Right lung (tissue), 2 donors: ENCODE measurements at regions not wholly inside any gene's neighbourhood (a gene's known extent, or its start where the extent isn't known, plus 50 kb on each side); places are given as distances from the start of the nearest gene placed in this dataset.
A peak's percentile ranks its signal among the peaks of the same experiment; 100 is the strongest.
"Not testable (repeated sequence)": the region's sequence is repeated elsewhere in the genome, so short reads cannot be mapped to it uniquely, and the experiment has no call there.

Source experiments
- DNase-seq, 2 donors: peaks; one replicate each; pipeline ENCODE4 v3.0.0-alpha.2; 2013

- no peak for DNase-seq
Measured at GRCh38 chr15:77839970-77840905, 207.5 kb upstream of the LINGO1 start.

DNA sequence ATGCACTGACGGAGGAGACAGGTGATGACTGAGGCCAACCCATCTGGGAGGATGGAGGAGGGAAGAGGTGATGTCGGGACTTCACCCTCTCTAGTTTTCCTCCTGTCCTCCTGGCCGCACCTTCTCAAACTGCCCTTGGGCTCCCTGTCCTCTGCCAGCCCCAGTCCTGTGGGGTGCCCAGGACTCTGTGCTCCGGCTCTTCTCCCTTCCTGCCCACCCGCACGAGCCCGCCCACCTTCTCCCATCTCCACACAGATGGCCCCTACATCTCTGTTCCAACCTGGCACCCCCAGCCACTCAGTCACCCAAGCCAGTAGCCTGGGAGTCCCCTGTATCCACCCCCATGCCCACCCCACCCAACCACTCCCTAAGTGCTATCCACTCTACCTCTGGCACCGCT lies 206.7 kb upstream of the LINGO1 start:
- DNase-seq, result no peak

- no peak for DNase-seq
Measured at GRCh38 chr15:77838595-77838994, 205.9 kb upstream of the LINGO1 start.

GRCh38 chr15:77838061-77838460 lies 205.3 kb upstream of the LINGO1 start:
- DNase-seq, result no peak

- DNase-seq, result no peak
Measured at GRCh38 chr15:77837649-77838025, 204.9 kb upstream of the LINGO1 start.

DNA sequence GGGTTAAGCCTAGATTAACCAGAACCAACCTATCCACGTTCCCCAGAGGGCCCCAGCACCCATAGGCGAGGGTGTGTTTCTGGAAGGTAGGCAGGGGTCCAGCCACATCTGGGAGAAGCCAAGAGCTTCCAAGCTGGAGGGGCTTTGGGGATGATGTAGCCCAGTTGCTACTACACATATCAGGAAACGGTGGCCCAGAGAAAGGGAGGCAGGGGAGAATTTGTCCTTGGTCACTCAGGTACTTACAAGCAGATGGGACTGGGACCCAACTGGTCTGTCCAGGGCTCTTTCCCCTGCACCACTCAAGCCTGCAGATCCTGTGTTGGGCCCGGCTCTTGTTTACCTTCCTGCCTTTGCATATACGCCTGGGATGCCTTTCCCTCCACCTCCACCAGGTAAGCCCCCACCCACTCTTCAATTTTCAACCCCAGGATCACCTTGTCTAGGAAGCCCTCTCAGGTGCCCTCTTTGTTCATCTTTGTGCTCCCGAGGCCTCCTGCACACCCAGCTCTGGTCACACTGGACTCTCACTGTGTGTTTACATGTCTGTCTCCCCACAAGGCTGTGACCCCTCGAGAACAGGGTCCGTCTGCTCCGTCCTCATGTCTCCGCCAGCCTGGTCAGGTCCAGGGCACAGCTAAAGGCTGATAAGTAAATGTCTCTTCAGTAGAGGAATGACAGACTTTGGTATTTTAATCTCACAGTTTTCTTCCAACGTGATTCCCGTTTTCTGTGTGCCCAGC lies 204.4 kb upstream of the LINGO1 start:
- DNase-seq, result no peak

GRCh38 chr15:77836121-77836692 lies 203.5 kb upstream of the LINGO1 start:
- DNase-seq, result no peak

GRCh38 chr15:77834276-77834990 lies 201.7 kb upstream of the LINGO1 start:
- DNase-seq, result no peak

- DNase-seq, result no peak
Measured at GRCh38 chr15:77832874-77833273, 200.2 kb upstream of the LINGO1 start.

DNA sequence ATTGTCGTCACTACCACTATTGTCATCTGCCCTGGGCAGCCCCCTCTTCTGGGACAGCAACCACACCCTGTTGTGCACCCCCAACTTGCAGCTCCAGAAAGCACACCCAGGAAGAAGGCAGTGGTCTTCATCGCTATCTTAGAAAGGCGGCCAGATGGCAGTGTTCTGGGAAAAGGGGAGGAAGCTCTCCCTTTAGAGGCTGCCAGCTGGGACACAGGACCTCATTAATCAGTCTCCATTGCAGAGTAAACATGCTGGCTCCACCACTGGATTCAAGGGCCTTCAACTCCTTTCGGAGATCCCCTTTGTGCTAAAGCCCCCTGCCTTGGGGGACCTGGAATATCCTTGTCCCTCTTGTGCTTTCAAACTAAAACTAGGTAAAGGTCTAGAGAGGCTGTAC lies 199.3 kb upstream of the LINGO1 start:
- DNase-seq, result peak in 1 of 2 donors; percentile 29

DNA sequence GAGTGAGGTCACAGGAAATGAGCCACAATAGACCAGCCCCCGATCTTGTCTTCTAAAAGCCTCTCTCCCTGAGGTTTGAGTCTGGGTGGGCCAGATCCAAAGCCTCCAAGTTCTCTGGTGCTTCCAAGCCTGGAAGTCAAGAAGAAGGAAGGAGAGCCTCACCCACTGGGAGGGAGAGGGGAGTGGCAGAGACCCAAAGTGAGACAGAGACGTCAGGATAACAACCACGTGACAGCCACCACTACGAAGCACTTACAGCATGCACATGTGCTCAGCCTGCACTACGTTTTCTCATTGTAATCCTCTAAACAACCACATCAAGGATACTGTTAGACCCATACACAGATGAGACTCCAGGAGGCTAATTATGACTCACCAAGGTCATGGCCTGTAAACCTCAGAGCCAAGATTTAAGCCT lies 197.3 kb upstream of the LINGO1 start:
- no peak for DNase-seq

DNA sequence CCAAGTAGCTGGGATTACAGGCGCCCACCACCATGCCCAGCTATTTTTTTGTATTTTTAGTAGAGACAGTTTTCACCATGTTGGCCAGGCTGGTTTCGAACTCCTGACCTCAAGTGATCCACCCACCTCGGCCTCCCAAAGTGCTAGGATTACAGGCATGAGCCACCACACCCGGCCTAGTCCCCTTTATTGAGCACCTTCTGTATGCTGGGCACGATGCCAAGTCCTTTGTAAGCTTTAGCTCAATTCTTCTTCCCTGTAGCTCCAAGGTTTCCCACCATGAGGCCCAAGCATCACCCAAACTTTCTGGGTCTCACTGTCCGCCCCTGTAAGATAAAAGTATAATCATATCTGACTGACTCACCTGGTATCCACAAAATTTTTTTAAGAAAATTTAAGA lies 196.6 kb upstream of the LINGO1 start:
- not testable (repeated sequence) for DNase-seq

DNA sequence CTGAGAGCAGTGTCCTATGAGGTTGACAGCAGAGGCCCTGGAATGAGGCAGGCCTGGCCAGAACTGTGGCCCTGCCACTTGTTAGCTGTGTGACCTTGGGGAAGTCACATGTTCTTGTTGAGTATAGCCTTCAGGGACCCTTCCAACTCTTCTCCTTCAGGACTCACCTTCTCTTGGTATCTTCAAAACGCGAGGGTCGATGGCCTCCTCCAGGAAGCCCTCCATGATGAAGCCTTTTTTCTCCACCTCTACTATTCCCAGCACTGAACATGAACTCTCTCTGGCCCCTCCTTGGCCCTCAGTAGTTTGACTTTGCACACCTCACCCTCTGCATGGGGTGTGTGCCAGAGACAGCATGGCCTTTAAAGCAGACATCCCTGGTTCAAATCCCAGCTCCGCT lies 195.1 kb upstream of the LINGO1 start:
- DNase-seq, result no peak

GRCh38 chr15:77826006-77826695 lies 193.4 kb upstream of the LINGO1 start:
- no peak for DNase-seq

- DNase-seq, result no peak
Measured at GRCh38 chr15:77825546-77825945, 192.8 kb upstream of the LINGO1 start.

DNA sequence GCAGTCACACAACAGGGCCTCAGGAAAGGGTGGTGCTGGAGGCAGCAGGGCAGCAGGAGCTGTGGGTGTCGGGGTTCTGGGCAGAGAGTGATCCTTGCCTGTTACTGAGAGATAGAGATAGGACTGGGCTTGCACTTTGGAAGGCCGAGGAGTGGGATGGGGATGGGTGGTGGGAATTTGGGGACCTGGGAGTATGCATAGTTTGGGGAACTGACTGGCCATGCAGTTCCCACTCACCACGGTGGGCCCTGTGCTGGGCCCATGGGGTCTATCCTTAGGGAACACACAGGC lies 192.5 kb upstream of the LINGO1 start:
- no peak for DNase-seq

DNA sequence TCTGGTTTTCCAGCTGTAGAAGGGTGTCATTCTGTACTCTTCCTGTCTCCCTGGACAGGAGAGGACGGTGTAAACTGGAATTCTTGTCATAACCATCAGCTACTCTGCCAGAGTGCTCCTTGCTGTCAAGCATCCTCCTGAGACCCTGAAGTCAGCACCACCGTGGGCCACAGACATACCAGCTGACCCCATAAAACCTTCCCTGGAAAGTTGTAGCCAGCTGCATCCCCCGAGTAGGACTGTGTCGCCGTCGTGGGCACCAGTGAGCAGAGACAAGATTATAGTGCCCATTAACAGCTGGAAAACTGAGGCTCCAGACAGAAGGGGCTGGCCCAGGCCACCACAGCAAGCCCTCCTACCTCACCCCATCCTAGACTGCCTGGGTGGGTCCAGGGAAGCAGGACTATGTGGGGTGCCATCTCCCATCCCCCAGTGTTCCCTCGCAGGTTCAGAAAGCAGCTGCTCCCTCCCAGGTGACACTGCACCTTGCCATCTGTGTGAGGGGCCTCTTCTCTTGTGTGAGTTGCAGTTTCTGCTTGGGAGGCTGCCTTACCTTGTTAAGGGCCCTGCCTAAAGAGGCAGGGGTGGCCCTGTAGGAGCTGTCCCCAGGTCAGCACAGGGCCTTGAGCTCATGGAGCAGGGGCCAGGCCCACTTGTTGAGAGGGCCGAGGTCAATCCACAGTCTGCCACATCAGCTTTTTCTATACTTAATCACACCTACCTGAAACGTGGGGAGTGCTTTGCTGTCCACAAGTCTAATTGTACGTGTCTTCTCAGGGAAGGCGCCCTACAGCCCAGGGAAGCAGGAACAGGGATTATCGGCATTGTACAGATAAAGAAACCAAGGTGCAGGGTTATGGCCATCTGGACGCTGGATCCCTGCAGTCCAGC lies 191.9 kb upstream of the LINGO1 start:
- DNase-seq, result no peak

GRCh38 chr15:77823736-77824135 lies 191.0 kb upstream of the LINGO1 start:
- DNase-seq, result no peak

- DNase-seq, result no peak
Measured at GRCh38 chr15:77822631-77823230, 190.0 kb upstream of the LINGO1 start.

DNA sequence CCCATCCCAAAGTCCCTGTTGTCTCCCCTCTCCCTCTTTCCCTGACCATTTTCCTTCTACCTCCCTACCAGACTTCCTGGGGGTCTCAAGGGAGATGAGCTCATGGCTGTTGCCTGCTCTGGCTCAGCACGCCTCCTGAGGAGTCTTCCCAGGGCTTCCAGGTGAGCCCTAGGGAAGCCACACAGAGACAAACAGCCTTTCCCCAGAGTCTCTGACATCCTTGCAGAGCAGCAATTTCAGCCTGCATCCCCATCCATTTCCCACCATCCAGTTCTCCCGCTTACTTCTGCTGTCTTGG lies 189.2 kb upstream of the LINGO1 start:
- no peak for DNase-seq
